MV-4-11 (cell line): ENCODE measurements at regions not wholly inside any gene's neighbourhood (a gene's known extent, or its start where the extent isn't known, plus 50 kb on each side); places are given as distances from the start of the nearest gene placed in this dataset.

Experiments
- DNase-seq: peaks from one replicate; lab custom pipeline; 2025; lab: John Stamatoyannopoulos, UW

DNA sequence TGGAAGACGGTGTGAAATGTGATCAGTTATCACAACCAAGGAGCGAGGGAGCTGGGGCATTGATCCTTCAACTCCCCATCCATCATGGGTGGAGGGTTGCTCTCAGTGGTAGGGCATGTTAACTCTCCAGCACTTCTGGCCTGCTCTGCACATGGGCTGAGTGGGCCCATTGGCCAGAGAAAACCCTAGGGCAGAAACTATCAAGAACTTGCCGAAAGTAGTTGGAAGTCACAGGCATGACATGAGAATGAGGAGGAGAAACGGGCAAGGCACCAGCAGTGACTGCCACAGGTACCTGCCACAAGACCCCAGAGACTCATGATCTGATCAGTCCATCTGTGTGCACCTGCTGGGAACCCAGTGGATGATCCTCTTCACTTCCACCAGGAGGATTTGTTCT, 50.9 kb upstream of the CXCL14 start:
- no peak for DNase-seq

DNA sequence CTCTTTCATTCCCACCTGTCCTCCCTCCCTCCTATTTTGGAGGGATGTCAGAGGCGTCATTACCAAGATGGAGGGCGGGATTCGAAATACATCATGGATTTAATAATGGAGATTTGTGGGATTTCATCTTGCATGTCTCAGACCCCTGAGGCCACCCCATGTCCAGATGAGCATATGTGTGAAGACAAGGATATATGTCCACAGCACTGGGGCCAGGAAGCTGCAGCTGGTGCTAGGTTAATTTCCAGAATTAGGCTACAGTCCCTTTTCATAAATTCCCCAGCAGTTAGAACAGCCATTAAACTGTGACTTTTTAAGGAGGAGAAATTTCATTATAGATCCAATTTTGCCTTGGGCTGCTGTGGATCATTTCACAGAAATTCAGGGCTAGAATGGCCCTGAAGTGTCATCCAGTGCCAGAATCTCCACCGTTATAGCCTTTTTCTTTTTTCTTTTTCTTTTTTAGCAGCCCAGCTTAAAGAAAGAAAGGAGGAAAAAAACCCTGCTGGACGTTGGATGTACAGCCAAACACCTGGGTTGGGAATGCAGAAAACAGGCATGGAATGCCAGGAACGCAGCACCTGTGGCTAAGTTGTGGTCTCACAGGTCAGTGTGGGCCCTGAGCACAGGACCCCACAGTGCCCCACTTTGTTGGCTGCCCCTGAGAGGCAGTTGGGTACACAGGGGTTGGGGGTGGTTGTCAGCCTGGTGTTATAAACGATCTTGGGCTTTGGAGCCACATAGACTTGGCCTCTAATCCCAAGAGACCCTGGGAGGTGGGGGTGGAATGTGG, 50.2 kb upstream of the CXCL14 start:
- no peak for DNase-seq
